ENCODE measurements at regions not wholly inside any gene's neighbourhood (a gene's known extent, or its start where the extent isn't known, plus 50 kb on each side); places are given as distances from the start of the nearest gene placed in this dataset.

DNA sequence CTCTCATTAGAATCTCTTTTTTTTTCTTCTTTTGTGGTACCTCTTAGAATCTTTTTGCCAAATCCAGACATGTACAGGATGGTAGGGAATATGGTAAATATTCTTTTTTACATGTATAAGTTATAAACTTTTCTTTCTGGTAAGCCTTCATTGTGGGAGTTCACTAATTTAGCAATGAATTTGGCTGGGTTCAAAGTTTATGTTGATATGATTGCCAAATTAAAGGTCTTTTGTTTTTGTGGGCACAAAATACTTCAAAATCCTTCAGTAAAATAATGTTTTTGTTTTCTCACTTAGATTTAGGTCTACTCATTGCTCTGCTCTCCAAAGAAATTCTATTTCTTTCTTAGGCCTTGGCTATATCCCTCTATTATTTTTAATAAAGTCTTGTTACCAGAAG is 1405.9 kb upstream of the ALCAM start:
- H3K27me3 ChIP-seq = no peaks in the 10 kb centered on the region
- no peaks in the 10 kb centered on the region for H3K36me3 ChIP-seq
- intact Hi-C loops (cut with DNase I) = no loop called here
- no peaks in the 10 kb centered on the region for H3K9me3 ChIP-seq
- DNase-seq (no peak), ATAC-seq (no peak)
- no peaks in the 10 kb centered on the region for H3K4me1 ChIP-seq
- TF ChIP-seq CTCF (IDR thresholded peaks at IDR 0.05) = no peak
- no peak overlapping the region for H3K4me3 ChIP-seq
- no peak overlapping the region for H3K27ac ChIP-seq

DNA sequence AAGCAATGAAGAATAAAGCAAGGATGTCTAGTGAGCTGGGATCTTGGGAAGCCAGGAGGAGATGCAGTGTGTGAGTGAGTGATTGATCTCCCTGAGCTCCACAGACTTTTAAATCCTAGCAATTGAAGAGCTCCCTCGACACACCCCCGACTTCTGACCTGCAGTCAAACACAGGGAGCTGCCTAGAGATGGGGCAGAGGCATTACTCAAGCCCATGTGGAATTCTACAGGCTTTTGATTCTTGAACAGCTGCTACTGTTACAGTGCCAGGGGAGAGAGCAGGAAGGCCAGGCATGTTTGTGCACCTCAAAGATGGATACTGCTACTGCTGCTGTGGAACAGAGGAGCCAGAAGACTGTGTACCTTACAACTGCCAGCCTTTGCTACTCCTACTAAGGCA is 1403.1 kb upstream of the ALCAM start:
- no peak for ATAC-seq
- intact Hi-C loops (cut with DNase I) = no loop called here

GRCh38 chr3:103965764-103966163 is 1400.9 kb upstream of the ALCAM start:
- TF ChIP-seq CTCF (IDR thresholded peaks at IDR 0.05) = no peak
- Histone ChIP-seq H3K36me3 (no peaks in the 10 kb centered on the region), H3K9me3 (no peaks in the 10 kb centered on the region), H3K27me3 (no peaks in the 10 kb centered on the region), H3K4me3 (no peak overlapping the region), H3K4me1 (no peaks in the 10 kb centered on the region), H3K27ac (no peak overlapping the region)
- ATAC-seq (no peak), DNase-seq (peak in 1 of 4 donors; percentile 46)
- intact Hi-C loops (cut with DNase I) = no loop called here

More for the DNA sequence above, 1403.1 kb upstream of the ALCAM start:
- Histone ChIP-seq H3K36me3 (no peaks in the 10 kb centered on the region), H3K27ac (no peak overlapping the region), H3K9me3 (no peaks in the 10 kb centered on the region), H3K4me3 (no peak overlapping the region), H3K27me3 (no peaks in the 10 kb centered on the region), H3K4me1 (no peaks in the 10 kb centered on the region)
- TF ChIP-seq CTCF (IDR thresholded peaks at IDR 0.05) = no peak
- DNase-seq = no peak

DNA sequence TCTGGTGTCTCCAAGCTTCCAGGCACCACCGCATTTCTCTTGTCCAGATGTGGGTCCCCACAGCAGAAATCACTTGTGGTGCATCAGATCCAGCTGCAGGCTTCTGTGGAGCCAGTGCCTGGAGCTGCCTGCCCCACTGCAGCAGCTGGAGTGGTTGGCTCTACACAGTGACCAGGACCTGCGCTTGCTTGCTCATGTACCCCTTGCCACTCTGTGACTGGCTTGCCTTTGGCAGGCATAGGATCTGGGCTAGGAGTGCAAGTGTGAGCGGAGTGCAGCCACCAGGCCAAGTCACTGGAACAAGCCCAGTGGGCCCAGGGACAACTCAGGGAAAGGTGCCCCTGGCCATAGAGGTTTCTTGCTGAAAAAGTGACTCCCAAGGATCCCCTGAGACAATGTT is 1400.0 kb upstream of the ALCAM start:
- Histone ChIP-seq H3K9me3 (peaks cover 0 to under 1% of the 10 kb centered on the region in 2 donors), H3K36me3 (no peaks in the 10 kb centered on the region), H3K4me1 (no peaks in the 10 kb centered on the region), H3K27ac (no peak overlapping the region), H3K27me3 (no peaks in the 10 kb centered on the region), H3K4me3 (no peak overlapping the region)
- intact Hi-C loops (cut with DNase I) = no loop called here
- ATAC-seq (no peak), DNase-seq (peak in 1 of 4 donors; percentile 15)
- TF ChIP-seq CTCF (IDR thresholded peaks at IDR 0.05) = no peak

- Histone ChIP-seq H3K27ac (no peak overlapping the region), H3K4me1 (no peaks in the 10 kb centered on the region), H3K27me3 (no peaks in the 10 kb centered on the region), H3K9me3 (peaks cover 0 to 2% of the 10 kb centered on the region in 2 donors), H3K36me3 (no peaks in the 10 kb centered on the region), H3K4me3 (no peak overlapping the region)
- intact Hi-C loops (cut with DNase I) = no loop called here
- ATAC-seq = no peak
- TF ChIP-seq CTCF (IDR thresholded peaks at IDR 0.05) = no peak
- no peak for DNase-seq
These were observed 1398.6 kb upstream of the ALCAM start for GRCh38 chr3:103968131-103968530.

Measured in left lung (tissue), 4 donors.